Endothelial cell of umbilical vein (primary cell): ENCODE measurements at regions not wholly inside any gene's neighbourhood (a gene's known extent, or its start where the extent isn't known, plus 50 kb on each side); places are given as distances from the start of the nearest gene placed in this dataset.

Experiments
- BruUV-seq: library from RNA; stranded (reverse); fragments of 400-500 nt; replicated peaks from 2 replicates; lab custom pipeline; 2021; lab: Mats Ljungman, UMichigan
- CTCF ChIA-PET: fragments of 300-600, 350-600 bp; sonication (Branson Sonifier 250); formaldehyde crosslinking; loops from one replicate; lab custom pipeline; 2021; ENCODE audit warnings: antibody characterized with exemption, inconsistent platforms; lab: Charles Lee
- POLR2A ChIA-PET: fragments of 300-600, 350-600 bp; sonication (Branson Sonifier 250); formaldehyde crosslinking; loops from one replicate; lab custom pipeline; 2021; ENCODE audit warnings: antibody characterized with exemption, inconsistent platforms; lab: Charles Lee
- DNase-seq: peaks from one replicate; pipeline ENCODE4 v3.0.0-alpha.2; 2011; ENCODE audit warnings: low read depth, low spot score
- FAIRE-seq: peaks from 2 replicates; lab custom pipeline; 2011; peaks lifted over from hg19 to GRCh38; lab: Jason Lieb, UNC
- H2AFZ ChIP-seq: 2 replicates; pipeline ENCODE4 v1.6.0; 2012; ENCODE audit warnings: low read depth, low read length, control low read depth, inconsistent platforms
- H3K27ac ChIP-seq: 2 replicates; pipeline ENCODE4 v1.5.1; 2011; ENCODE audit warnings: low read depth, mild to moderate bottlenecking, control low read depth, low read length, moderate library complexity; ENCODE audit not compliant: insufficient read depth
- H3K27me3 ChIP-seq, 2 experiments: 2 replicates each; pipeline versions ENCODE4 v1.6.0 to v1.6.1; 2011; ENCODE audit warnings: low read length in 2 of 2, mixed read lengths in 1 of 2; ENCODE audit not compliant: control insufficient read depth in 2 of 2, insufficient read depth in 2 of 2
- H3K36me3 ChIP-seq, 2 experiments: 2 replicates in 1 of 2; 3 replicates in 1 of 2; pipeline ENCODE4 v1.5.1; 2011; ENCODE audit warnings: low read length in 2 of 2, mild to moderate bottlenecking in 1 of 2, moderate library complexity in 1 of 2; ENCODE audit not compliant: control insufficient read depth in 2 of 2, insufficient read depth in 2 of 2; ENCODE audit errors: extremely low read depth in 1 of 2
- H3K4me1 ChIP-seq: 3 replicates; pipeline ENCODE4 v1.5.1; 2011; ENCODE audit warnings: mild to moderate bottlenecking, low read length; ENCODE audit not compliant: control insufficient read depth, insufficient read depth; ENCODE audit errors: extremely low read depth
- H3K4me2 ChIP-seq: 2 replicates; pipeline ENCODE4 v1.6.1; 2011; ENCODE audit warnings: low read length, control low read depth, mixed read lengths; ENCODE audit not compliant: insufficient read depth
- H3K4me3 ChIP-seq, 3 experiments: fragments of 200-600 bp in 1 of 3; sonication (generic), shearing (Covaris generic) in 1 of 3; replicated peaks in 1 of 3; 2 replicates each; pipeline ENCODE4 v1.5.1; 2011 to 2016; ENCODE audit warnings: control low read depth in 3 of 3, low read length in 3 of 3, mild to moderate bottlenecking in 2 of 3, inconsistent platforms in 1 of 3, low read depth in 1 of 3, moderate library complexity in 1 of 3; ENCODE audit not compliant: insufficient read depth in 1 of 3
- H3K79me2 ChIP-seq: 2 replicates; pipeline ENCODE4 v1.6.0; 2012; ENCODE audit warnings: low read length, inconsistent platforms; ENCODE audit not compliant: control insufficient read depth, insufficient read depth
- H3K9ac ChIP-seq: replicated peaks from 2 replicates; pipeline ENCODE3; 2011; ENCODE audit warnings: low read length, control low read depth; ENCODE audit not compliant: insufficient read depth; ENCODE audit errors: extremely low read depth
- H3K9me1 ChIP-seq: replicated peaks from 3 replicates; pipeline ENCODE4 v1.6.0; 2011; ENCODE audit warnings: mild to moderate bottlenecking, low read length; ENCODE audit not compliant: control insufficient read depth, insufficient read depth; ENCODE audit errors: extremely low read depth
- H3K9me3 ChIP-seq: replicated peaks from 2 replicates; pipeline ENCODE4 v1.5.1; 2012; ENCODE audit warnings: low read length, inconsistent platforms; ENCODE audit not compliant: control insufficient read depth, insufficient read depth
- H4K20me1 ChIP-seq: replicated peaks from 2 replicates; pipeline ENCODE3; 2011; ENCODE audit warnings: mild to moderate bottlenecking, low read length; ENCODE audit not compliant: control insufficient read depth, insufficient read depth; ENCODE audit errors: extremely low read depth
- CTCF ChIP-seq, 2 donors: IDR thresholded peaks; 1 replicate in 1 of 2; 2 replicates in 1 of 2; pipeline ENCODE4 v1.5.1; 2011; ENCODE audit warnings: low read length in 2 of 2, mild to moderate bottlenecking in 2 of 2, moderate library complexity in 2 of 2, control low read depth in 1 of 2, inconsistent platforms in 1 of 2, low read depth in 1 of 2; ENCODE audit not compliant: insufficient read depth in 1 of 2; ENCODE audit errors: extremely low read depth in 1 of 2
- EZH2 ChIP-seq: IDR thresholded peaks from 2 replicates; pipeline ENCODE4 v1.6.1; 2012; ENCODE audit warnings: borderline replicate concordance, low read depth, mild to moderate bottlenecking, moderate library complexity, low read length, inconsistent platforms; ENCODE audit not compliant: severe bottlenecking
- FOS ChIP-seq: IDR thresholded peaks from 2 replicates; pipeline ENCODE4 v1.6.1; 2011; ENCODE audit warnings: mild to moderate bottlenecking, low read length, moderate library complexity, borderline replicate concordance; ENCODE audit not compliant: insufficient read depth
- GATA2 ChIP-seq: IDR thresholded peaks from 2 replicates; pipeline ENCODE4 v1.7.0; 2011; ENCODE audit warnings: low read depth, mild to moderate bottlenecking, moderate library complexity, mixed read lengths, low read length; ENCODE audit not compliant: insufficient read length, insufficient read depth
- JUN ChIP-seq: IDR thresholded peaks from 2 replicates; pipeline ENCODE4 v1.6.1; 2011; ENCODE audit warnings: borderline replicate concordance, low read depth; ENCODE audit not compliant: insufficient read length, insufficient read depth
- MAX ChIP-seq: IDR thresholded peaks from 2 replicates; pipeline ENCODE4 v1.6.1; 2011; ENCODE audit not compliant: insufficient read depth, insufficient read length
- MYC ChIP-seq: IDR thresholded peaks from one replicate; pipeline ENCODE4 v1.6.1; 2011; ENCODE audit warnings: mild to moderate bottlenecking, low read depth, low read length
- POLR2A ChIP-seq: IDR thresholded peaks from 2 replicates; pipeline ENCODE4 v1.6.1; 2012; ENCODE audit warnings: low read depth, mild to moderate bottlenecking, control low read depth, low read length
- POLR2AphosphoS5 ChIP-seq: IDR thresholded peaks from 2 replicates; pipeline ENCODE4 v1.6.1; 2012; ENCODE audit warnings: low read depth, mild to moderate bottlenecking, control low read depth, low read length, moderate library complexity; ENCODE audit not compliant: insufficient read depth
- dilution Hi-C: fragments of 300-500 bp; cut with MboI; formaldehyde crosslinking; loops from one replicate; pipeline ENCODE4 v1.15.0; 2019; ENCODE audit warnings: low sequenced_read_pairs; ENCODE audit not compliant: extremely low pct_ligation_motif_present
- intact Hi-C: fragments of 100-400 bp; cut with micrococcal nuclease; formaldehyde crosslinking; loops from one replicate; pipeline ENCODE4 v1.10.0; 2022

DNA sequence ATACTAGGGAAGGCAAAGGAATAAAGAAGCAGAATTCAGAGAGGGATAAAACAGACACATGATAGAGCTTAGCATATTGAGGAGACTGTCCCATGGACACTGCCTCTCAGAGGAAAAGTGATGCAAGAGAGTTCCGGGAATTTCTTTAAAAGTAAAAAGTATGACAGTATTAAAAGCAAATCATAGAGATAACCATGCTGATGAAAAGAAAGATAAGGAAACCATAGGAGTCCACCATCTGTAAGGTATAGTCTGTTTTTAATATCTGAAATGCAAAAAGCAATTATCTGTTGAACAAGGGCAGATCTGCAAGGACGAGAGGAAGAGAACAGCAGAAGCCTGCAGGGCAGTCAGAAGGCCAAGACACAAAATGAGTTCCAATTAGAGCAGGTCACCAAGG is 495.9 kb upstream of the GOLIM4 start:
- dilution Hi-C loops = no loop called here

More for the DNA sequence above, 495.9 kb upstream of the GOLIM4 start:
- Histone ChIP-seq H3K27ac (no peak overlapping the region), H3K79me2 (no peaks in the 10 kb centered on the region), H3K27me3 (peaks cover 0 to 4% of the 10 kb centered on the region in 2 experiments), H3K9me1 (no peaks in the 10 kb centered on the region), H3K36me3 (no peaks in the 10 kb centered on the region), H2AFZ (no peak overlapping the region), H3K9ac (no peak overlapping the region), H3K4me1 (no peaks in the 10 kb centered on the region), H3K4me2 (no peak overlapping the region), H3K9me3 (no peaks in the 10 kb centered on the region), H4K20me1 (no peaks in the 10 kb centered on the region), H3K4me3 (no peak overlapping the region)
- no peak for FAIRE-seq
- DNase-seq = no peak
- POLR2A ChIA-PET = no interaction called here
- CTCF ChIA-PET = interaction anchor here (0.6 kb wide), 1 partner anchor 256 kb away, joined by 3 read pairs; no protein-coding TSS in a partner anchor
- intact Hi-C loops = no loop called here
- BruUV-seq = no TSS peak
- no peak for TF ChIP-seq MAX
- TF ChIP-seq FOS = no peak
- TF ChIP-seq MYC = no peak
- no peak for TF ChIP-seq CTCF (IDR thresholded peaks at IDR 0.05; ENCODE audit: extremely low read depth in 1 of 2, insufficient read depth in 1 of 2, low read depth in 1 of 2, low read length in 2 of 2)
- no peak for TF ChIP-seq EZH2
- no peak for TF ChIP-seq POLR2A
- TF ChIP-seq JUN = no peak
- TF ChIP-seq GATA2 = no peak
- TF ChIP-seq POLR2AphosphoS5 = no peak
